ENCODE measurements at regions not wholly inside any gene's neighbourhood (a gene's known extent, or its start where the extent isn't known, plus 50 kb on each side); places are given as distances from the start of the nearest gene placed in this dataset.
A peak's percentile ranks its signal among the peaks of the same experiment; 100 is the strongest.

GRCh38 chr5:124902097-124902821, 155.8 kb upstream of the ZNF608 start:
- H3K4me3 ChIP-seq, result no peak overlapping the region
- WGBS, result 49% methylated on average over 5 of the region's 5 CpGs

DNA sequence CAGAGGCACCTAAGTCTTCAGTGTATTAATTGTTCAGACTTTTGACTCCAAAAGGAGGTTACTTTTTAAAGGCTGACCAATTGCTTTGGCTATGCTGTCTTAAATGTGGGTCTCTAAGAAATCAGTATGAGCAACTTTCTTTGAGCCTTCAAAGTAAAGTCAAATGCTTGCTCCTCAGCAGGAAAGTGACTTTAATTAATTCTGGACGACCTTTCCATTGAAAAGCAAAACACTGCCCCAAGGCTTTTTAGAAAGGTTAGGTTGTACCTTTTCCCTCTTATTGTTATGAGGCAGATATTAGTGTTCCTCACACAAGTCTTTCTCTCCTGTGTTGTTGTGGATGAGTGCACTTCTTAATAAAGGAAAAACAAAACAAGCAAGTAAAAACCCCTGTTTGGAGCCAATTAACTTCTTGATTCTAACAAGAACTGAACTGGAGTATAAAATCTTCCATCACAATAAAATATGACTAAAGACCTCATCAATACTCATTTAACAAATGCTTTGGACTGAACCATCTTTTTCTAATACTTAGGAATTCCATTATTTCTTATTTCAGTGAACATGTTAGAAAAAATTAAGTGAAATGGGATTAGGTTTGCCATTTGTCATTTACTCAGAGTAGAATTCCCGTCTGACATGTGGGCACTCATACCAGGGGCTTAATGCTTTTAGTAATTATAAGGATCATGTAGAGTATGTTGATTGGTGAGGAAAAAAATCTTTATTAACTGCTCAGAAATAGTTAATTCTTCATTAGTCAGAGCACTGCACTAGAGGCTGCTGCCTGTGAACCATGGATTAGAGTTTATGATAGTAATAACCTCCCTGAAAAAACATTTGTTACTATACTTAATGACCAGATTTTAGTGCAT, 159.1 kb upstream of the ZNF608 start:
- peaks cover 38% of the 10 kb centered on the region for H3K4me1 ChIP-seq
- no peak overlapping the region for H3K27ac ChIP-seq

More at GRCh38 chr5:124902097-124902821, 155.8 kb upstream of the ZNF608 start:
- Histone ChIP-seq H3K9me3 (no peaks in the 10 kb centered on the region), H3K27ac (no peak overlapping the region), H3K4me1 (peaks cover 25% of the 10 kb centered on the region), H3K36me3 (no peaks in the 10 kb centered on the region), H3K27me3 (no peaks in the 10 kb centered on the region)
- no peak for DNase-seq (ENCODE audit: low spot score in 2 of 2)
- TF ChIP-seq EP300 (IDR thresholded peaks at IDR 0.05) (no peak), POLR2AphosphoS5 (IDR thresholded peaks at IDR 0.05) (no peak), POLR2A (IDR thresholded peaks at IDR 0.05) (no peak)
- TF ChIP-seq, protein P1, sequence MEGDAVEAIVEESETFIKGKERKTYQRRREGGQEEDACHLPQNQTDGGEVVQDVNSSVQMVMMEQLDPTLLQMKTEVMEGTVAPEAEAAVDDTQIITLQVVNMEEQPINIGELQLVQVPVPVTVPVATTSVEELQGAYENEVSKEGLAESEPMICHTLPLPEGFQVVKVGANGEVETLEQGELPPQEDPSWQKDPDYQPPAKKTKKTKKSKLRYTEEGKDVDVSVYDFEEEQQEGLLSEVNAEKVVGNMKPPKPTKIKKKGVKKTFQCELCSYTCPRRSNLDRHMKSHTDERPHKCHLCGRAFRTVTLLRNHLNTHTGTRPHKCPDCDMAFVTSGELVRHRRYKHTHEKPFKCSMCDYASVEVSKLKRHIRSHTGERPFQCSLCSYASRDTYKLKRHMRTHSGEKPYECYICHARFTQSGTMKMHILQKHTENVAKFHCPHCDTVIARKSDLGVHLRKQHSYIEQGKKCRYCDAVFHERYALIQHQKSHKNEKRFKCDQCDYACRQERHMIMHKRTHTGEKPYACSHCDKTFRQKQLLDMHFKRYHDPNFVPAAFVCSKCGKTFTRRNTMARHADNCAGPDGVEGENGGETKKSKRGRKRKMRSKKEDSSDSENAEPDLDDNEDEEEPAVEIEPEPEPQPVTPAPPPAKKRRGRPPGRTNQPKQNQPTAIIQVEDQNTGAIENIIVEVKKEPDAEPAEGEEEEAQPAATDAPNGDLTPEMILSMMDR (IDR thresholded peaks at IDR 0.05), result no peak

GRCh38 chr5:124906339-124907097, 160.1 kb upstream of the ZNF608 start:
- WGBS, result 4% methylated on average over 6 of the region's 6 CpGs
- H3K36me3 ChIP-seq, result no peaks in the 10 kb centered on the region
- peak in 1 of 2 donors; percentile 71 for DNase-seq (ENCODE audit: low spot score in 2 of 2)
- H3K4me1 ChIP-seq, result peaks cover 38% of the 10 kb centered on the region
- H3K9me3 ChIP-seq, result no peaks in the 10 kb centered on the region
- peak overlapping the region; percentile 26 for H3K27ac ChIP-seq
- no peak for TF ChIP-seq POLR2A (IDR thresholded peaks at IDR 0.05)
- TF ChIP-seq EP300 (IDR thresholded peaks at IDR 0.05), result no peak
- TF ChIP-seq POLR2AphosphoS5 (IDR thresholded peaks at IDR 0.05), result peak in 1 of 3 donors; percentile 27
- TF ChIP-seq, protein P1 (IDR thresholded peaks at IDR 0.05), result no peak
- H3K27me3 ChIP-seq, result no peaks in the 10 kb centered on the region
- no peak overlapping the region for H3K4me3 ChIP-seq

More for the DNA sequence above, 159.1 kb upstream of the ZNF608 start:
- DNase-seq (ENCODE audit: low spot score in 2 of 2), result no peak
- WGBS, result 82% methylated on average over 2 of the region's 2 CpGs
- no peaks in the 10 kb centered on the region for H3K9me3 ChIP-seq
- no peak for TF ChIP-seq EP300 (IDR thresholded peaks at IDR 0.05)
- no peak for TF ChIP-seq POLR2A (IDR thresholded peaks at IDR 0.05)
- TF ChIP-seq POLR2AphosphoS5 (IDR thresholded peaks at IDR 0.05), result no peak
- TF ChIP-seq, protein P1 (IDR thresholded peaks at IDR 0.05), result no peak
- H3K4me3 ChIP-seq, result no peak overlapping the region
- no peaks in the 10 kb centered on the region for H3K27me3 ChIP-seq
- H3K36me3 ChIP-seq, result no peaks in the 10 kb centered on the region

DNA sequence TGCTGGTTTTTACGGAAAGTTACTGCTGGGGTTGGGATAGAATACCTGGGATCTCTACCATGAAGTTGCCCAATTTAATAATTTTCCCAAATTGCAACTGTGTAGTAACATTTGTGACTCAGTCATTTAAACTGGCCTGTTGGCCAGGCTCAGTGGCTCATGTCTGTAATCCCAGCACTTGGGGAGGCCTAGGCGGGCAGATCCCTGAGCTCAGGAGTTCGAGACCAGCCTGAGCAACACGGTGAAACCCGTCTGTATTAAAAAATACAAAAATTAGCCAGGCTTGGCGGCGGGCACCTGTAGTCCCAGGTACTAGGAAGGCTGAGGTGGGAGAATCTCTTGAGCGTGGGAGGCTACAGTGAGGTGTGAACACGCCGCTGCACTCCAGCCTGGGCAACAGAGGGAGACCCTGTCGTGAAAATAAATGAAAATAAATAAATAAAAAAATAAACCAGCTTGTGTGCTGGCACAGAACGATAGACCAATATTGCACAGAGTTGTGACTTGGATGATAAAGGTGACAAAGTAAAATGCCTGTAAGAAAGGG, 160.7 kb upstream of the ZNF608 start:
- WGBS, result 92% methylated on average over 12 of the region's 12 CpGs
- Histone ChIP-seq H3K4me1 (peaks cover 33% of the 10 kb centered on the region), H3K27me3 (no peaks in the 10 kb centered on the region), H3K9me3 (no peaks in the 10 kb centered on the region), H3K4me3 (no peak overlapping the region), H3K27ac (peak overlapping the region; percentile 26), H3K36me3 (no peaks in the 10 kb centered on the region)
- no peak for DNase-seq (ENCODE audit: low spot score in 2 of 2)
- TF ChIP-seq POLR2A (IDR thresholded peaks at IDR 0.05), result no peak
- no peak for TF ChIP-seq POLR2AphosphoS5 (IDR thresholded peaks at IDR 0.05)
- TF ChIP-seq, protein P1 (IDR thresholded peaks at IDR 0.05), result no peak
- TF ChIP-seq EP300 (IDR thresholded peaks at IDR 0.05), result no peak

Data from suprapubic skin (tissue), 4 donors.